ENCODE measurements at regions not wholly inside any gene's neighbourhood (a gene's known extent, or its start where the extent isn't known, plus 50 kb on each side); places are given as distances from the start of the nearest gene placed in this dataset.
"Not testable (repeated sequence)": the region's sequence is repeated elsewhere in the genome, so short reads cannot be mapped to it uniquely, and the experiment has no call there.

- Histone ChIP-seq H3K36me3 (replicated peaks in 1 of 2; ENCODE audit: control insufficient read depth in 1 of 2, insufficient read depth in 2 of 2, low read length in 1 of 2) (no peaks in the 10 kb centered on the region), H3F3A (replicated peaks; ENCODE audit: insufficient read depth) (no peaks in the 10 kb centered on the region), H3K79me2 (ENCODE audit: insufficient read depth) (no peaks in the 10 kb centered on the region), H3K9me3 (no peaks in the 10 kb centered on the region), H2AFZ (ENCODE audit: low read depth) (no peak overlapping the region), H3K27me3 (ENCODE audit: insufficient read depth) (no peaks in the 10 kb centered on the region), H3K27ac (ENCODE audit: low read depth in 2 of 2, low read length in 1 of 2) (no peak overlapping the region), H3K9ac (no peak overlapping the region), H3K9me2 (no peaks in the 10 kb centered on the region), H3K4me2 (no peak overlapping the region), H4K20me1 (ENCODE audit: insufficient read depth) (no peaks in the 10 kb centered on the region), H3K4me3 (ENCODE audit: low read depth in 2 of 2, low read length in 1 of 2) (no peak overlapping the region), H3K4me1 (ENCODE audit: control insufficient read depth in 1 of 2, insufficient read depth in 2 of 2, low read depth in 1 of 2, low read length in 1 of 2) (no peaks in the 10 kb centered on the region)
- ChIA-PET POLR2A (no interaction called here), CTCF (interaction anchor here (0.6 to 1.2 kb wide), 2 partner anchors 11 to 319 kb away, joined by 3 read pairs; no protein-coding TSS in a partner anchor)
- 92% methylated on average over 2 of the region's 2 CpGs for WGBS (ENCODE audit: low lambda C conversion rate)
- no peak for TF ChIP-seq GATA2 (CRISPR knock-in tag; IDR thresholded peaks at IDR 0.05)
- no peak for TF ChIP-seq TCF12 (IDR thresholded peaks at IDR 0.05)
- no peak for TF ChIP-seq YY1 (IDR thresholded peaks at IDR 0.05; ENCODE audit: low read depth)
- TF ChIP-seq FOXM1 (IDR thresholded peaks at IDR 0.05; ENCODE audit: low read depth): no peak
- no peak for TF ChIP-seq RAD21 (IDR thresholded peaks at IDR 0.05; ENCODE audit: low read length)
- no peak for TF ChIP-seq ZBTB33 (IDR thresholded peaks at IDR 0.05; ENCODE audit: borderline replicate concordance, low read depth)
- TF ChIP-seq CTCF (IDR thresholded peaks at IDR 0.05): no peak
- no peak for TF ChIP-seq MXI1 (IDR thresholded peaks at IDR 0.05; ENCODE audit: low read depth, low read length)
- TF ChIP-seq ELF1 (IDR thresholded peaks at IDR 0.05): no peak
- no peak for DNase-seq
Observed at GRCh38 chr3:73827204-73827603, 202.5 kb upstream of the PDZRN3 start.

GRCh38 chr3:73820896-73821295, 196.2 kb upstream of the PDZRN3 start:
- not testable (repeated sequence) for H3K4me2 ChIP-seq; H2AFZ ChIP-seq (ENCODE audit: low read depth); H3K27me3 ChIP-seq (ENCODE audit: insufficient read depth)

GRCh38 chr3:73820431-73820830, 195.7 kb upstream of the PDZRN3 start:
- Histone ChIP-seq H3K4me1 (ENCODE audit: control insufficient read depth in 1 of 2, insufficient read depth in 2 of 2, low read depth in 1 of 2, low read length in 1 of 2) (no peaks in the 10 kb centered on the region; a peak in 1 of 4 replicates), H3K9me2 (no peaks in the 10 kb centered on the region), H3K79me2 (ENCODE audit: insufficient read depth) (no peaks in the 10 kb centered on the region), H4K20me1 (ENCODE audit: insufficient read depth) (no peaks in the 10 kb centered on the region), H3F3A (replicated peaks; ENCODE audit: insufficient read depth) (no peaks in the 10 kb centered on the region), H3K4me3 (ENCODE audit: low read depth in 2 of 2, low read length in 1 of 2) (no peak overlapping the region), H3K4me2 (no peak overlapping the region), H3K36me3 (replicated peaks in 1 of 2; ENCODE audit: control insufficient read depth in 1 of 2, insufficient read depth in 2 of 2, low read length in 1 of 2) (no peaks in the 10 kb centered on the region), H3K27me3 (ENCODE audit: insufficient read depth) (no peaks in the 10 kb centered on the region), H3K9me3 (no peaks in the 10 kb centered on the region), H3K27ac (ENCODE audit: low read depth in 2 of 2, low read length in 1 of 2) (no peak overlapping the region), H2AFZ (ENCODE audit: low read depth) (no peak overlapping the region), H3K9ac (no peak overlapping the region)
- TF ChIP-seq USF2 (IDR thresholded peaks at IDR 0.05; ENCODE audit: borderline replicate concordance, low read depth, low read length): no peak
- TF ChIP-seq NRF1 (IDR thresholded peaks at IDR 0.05; ENCODE audit: low read depth, low read length): no peak
- POLR2A ChIA-PET: no interaction called here
- no peak for DNase-seq
- CTCF ChIA-PET: interaction anchor here (1.9 kb wide), 1 partner anchor 312 kb away, joined by 6 read pairs; no protein-coding TSS in a partner anchor
- WGBS (ENCODE audit: low lambda C conversion rate): 92% methylated on average over 1 of the region's 1 CpG

More at GRCh38 chr3:73820896-73821295, 196.2 kb upstream of the PDZRN3 start:
- H3K9me2 ChIP-seq; H3K79me2 ChIP-seq (ENCODE audit: insufficient read depth); H3K36me3 ChIP-seq (replicated peaks in 1 of 2; ENCODE audit: control insufficient read depth in 1 of 2, insufficient read depth in 2 of 2, low read length in 1 of 2); H3K4me3 ChIP-seq (ENCODE audit: low read depth in 2 of 2, low read length in 1 of 2); H3K4me1 ChIP-seq (ENCODE audit: control insufficient read depth in 1 of 2, insufficient read depth in 2 of 2, low read depth in 1 of 2, low read length in 1 of 2); CTCF ChIA-PET; DNase-seq; H4K20me1 ChIP-seq (ENCODE audit: insufficient read depth); H3K27ac ChIP-seq (ENCODE audit: low read depth in 2 of 2, low read length in 1 of 2); H3K9ac ChIP-seq; H3K9me3 ChIP-seq; H3F3A ChIP-seq (replicated peaks; ENCODE audit: insufficient read depth); POLR2A ChIA-PET: not testable (repeated sequence)
